IPS DF 19.7 (cell line): ENCODE measurements at regions not wholly inside any gene's neighbourhood (a gene's known extent, or its start where the extent isn't known, plus 50 kb on each side); places are given as distances from the start of the nearest gene placed in this dataset.
"Not testable (repeated sequence)": the region's sequence is repeated elsewhere in the genome, so short reads cannot be mapped to it uniquely, and the experiment has no call there.

ENCODE experiments used
- DNase-seq: peaks from one replicate; pipeline ENCODE4 v3.0.0-alpha.2; 2013; ENCODE audit warnings: low read depth, low spot score

DNA sequence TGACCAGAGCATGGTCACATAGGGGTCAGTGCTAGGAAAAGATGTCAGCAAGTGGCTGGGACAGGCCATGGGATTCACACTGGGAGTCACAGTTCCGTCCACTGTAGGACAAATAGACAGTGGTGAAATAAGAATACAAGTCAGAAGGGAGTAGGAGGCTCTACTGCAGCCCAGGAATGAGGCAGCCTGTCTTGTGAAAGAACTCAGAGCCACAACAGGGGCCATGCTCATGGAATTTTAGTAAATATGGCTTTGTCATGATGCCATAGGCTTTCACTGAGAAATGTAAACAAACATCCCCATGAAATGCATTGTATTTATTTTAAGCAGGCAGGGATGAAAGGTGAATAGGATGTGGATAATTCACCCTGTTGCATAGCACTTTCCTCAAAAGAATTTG lies 504.3 kb downstream of the SOX11 start:
- DNase-seq, result no peak

DNA sequence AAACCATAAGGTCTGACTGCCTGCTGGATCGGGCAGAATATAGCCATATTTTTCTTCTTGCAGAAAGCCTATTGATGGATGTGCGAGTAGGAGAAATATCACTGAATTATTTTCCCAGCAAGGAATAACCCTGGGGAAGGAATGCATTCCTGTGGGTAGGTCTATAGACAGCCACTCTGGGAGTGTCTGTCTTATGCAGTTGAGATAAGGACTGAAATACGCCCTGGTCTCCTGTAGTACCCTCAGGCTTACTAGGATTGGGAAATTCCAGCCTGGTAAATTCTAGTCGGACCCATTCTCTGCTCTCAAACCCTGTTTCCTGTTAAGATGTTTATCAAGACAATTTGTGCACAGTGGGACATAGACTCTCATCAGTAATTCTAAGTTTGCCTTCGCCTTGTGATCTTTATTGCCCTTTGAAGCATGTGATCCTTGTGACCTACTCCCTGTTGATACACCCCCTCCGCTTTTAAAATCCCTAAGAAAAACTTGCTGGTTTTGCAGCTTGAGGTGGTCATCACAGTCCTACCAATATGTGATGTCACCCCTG lies 506.3 kb downstream of the SOX11 start:
- DNase-seq, result not testable (repeated sequence)

DNA sequence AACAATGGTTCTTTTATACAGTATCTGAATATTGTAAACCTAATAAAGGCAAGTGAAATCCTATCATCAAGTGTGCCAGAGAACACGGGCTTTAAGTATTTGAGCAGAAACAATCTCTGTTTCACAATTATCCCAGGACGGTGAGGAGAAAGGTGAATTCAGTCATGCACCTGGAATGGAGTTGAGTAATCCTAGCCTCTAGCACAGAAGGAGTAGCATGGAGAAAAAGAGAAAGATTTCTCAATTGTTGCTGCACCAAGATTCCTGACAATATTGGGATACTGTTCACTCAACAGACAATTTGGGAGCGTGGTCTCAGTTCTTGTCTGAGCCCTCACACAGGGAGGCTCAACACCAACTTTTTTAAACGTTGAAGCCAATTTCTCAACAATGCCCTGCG lies 510.6 kb downstream of the SOX11 start:
- DNase-seq, result no peak

DNA sequence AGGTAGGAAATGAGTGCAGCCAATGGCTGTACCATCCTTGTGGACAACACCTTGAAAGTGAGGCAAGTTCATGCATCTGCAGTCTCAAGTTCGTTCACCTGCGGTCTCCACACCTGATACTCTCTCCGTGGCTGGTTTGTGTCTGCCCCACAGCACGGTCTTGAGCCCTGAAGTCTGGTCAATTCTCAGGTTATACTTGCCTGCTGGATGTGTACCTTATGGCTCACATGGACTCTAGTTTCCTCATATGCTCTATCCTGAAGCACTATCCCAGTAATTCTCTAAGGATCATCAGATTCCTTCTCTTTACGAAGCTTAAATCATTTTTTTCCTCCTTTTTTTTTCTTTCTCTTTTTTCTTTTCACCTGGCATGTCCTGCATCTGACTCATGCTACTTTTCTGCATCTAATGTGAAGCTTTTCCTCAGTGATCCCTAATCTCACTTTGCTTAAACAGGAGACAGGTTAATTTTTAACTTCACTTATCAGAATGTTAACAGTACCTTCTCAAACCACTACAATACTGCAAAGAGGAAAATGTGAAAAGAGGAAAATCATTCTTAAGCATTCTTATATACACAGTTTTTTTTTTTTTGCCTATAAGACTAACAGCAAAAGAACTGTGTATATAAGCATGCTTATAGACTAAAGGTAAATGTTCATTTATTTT lies 511.2 kb downstream of the SOX11 start:
- DNase-seq, result no peak

DNA sequence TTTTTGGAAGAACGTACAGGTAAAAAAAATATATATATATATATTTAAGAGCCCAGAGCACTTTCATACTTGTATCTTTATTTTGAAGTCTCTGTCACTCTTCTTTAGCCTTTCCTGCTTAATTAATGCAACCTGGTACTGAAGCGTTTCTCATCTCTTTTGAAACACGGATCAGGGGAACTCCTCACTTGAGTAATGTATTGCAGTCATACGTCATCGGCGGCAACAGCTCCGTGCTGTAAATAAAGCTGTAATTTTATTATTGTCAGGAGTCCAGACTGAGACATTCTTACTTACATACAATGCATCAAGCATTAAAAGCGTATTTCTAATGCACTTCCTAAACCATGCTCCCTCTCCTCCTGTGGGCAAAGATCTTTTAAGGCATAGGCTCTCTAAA lies 514.7 kb downstream of the SOX11 start:
- no peak for DNase-seq

DNA sequence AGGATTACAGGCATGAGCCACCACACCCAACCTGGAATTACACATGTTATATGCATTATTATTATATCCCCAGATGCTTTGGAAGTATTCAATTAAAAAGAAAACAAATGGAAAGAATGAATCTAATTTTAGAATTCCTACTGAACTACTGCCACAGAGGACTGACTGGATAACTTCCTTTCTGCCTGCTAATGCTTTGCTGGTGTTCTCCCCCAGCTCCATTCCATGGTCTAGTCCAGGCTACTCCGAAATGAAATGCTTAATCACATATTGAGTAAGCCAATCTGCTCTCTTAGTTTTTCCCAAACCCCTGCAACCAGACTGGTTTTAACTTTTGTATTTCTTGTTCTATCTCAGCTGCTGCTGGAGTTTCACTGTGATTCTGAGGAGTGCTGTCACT lies 519.1 kb downstream of the SOX11 start:
- DNase-seq, result no peak

DNA sequence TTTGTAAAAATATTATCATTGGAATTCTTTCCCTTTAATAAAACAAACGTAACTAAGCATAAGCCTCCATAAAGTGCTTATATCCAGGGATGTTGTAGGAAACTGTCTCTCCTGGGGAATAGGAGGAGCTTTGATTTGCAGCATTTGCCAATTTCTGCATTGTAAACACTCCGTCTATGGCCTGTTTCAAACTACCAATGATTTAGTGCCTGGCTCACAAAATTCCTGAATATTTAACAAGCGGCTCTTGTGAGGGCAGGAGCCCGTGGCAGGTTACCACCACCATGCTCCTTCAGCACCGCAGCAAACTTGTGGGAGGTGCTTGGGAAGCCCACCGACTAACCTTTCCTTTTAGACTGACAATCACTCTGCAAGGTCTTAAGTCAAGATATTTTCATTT lies 520.3 kb downstream of the SOX11 start:
- no peak for DNase-seq

DNA sequence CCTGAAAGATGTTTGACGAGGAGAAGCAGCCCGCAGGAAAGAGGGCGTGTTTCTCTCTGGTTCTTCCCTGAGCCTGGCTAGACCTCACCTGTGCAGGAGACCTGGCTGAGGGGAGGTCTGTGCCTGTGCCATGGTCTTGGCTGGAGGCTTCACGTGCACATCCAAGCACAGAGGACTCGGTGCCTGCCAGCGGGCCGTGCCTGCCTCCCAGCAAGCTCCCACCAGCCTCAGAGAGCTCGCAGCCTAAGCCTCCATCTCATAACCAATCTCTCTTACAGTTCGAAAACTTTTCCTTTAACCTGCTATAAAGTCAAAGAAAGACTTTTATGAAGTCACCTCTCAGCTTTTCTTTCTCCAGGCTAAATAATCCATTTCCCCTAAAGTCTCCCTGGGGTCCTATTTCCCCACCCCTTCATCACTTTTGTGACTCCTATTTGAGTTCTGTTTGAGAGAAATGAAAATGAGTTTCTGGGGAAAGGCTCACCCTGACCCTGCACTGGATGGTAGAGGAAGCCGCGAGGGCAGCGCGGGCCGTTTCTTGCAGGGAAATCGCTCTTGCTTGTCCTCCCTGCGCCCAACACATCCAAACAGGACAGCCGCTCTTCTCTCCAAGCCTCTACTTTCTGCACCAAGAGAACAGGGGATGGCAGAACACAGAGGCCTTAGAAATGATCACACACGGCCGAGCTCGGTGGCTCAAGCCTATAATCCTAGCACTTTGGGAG lies 521.0 kb downstream of the SOX11 start:
- no peak for DNase-seq

DNA sequence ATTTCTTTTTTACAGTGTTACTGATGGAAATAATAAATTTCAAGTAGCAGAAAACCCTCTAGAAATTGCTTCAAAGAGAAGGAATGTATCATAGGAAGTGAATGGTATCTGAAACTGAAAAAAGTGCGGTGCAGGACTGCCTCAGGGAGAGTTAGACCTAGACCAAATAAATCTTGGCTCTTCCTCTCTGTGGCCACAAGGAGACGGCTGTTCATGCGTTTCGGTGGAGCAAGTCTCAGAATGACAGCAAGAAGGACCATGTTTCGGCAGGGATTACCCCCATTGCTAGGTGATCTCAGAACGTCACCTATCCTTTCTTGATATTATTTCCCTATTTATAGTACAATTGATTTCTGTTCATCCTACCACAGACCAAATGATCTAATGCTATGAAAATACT lies 522.3 kb downstream of the SOX11 start:
- DNase-seq, result peak; percentile 1

DNA sequence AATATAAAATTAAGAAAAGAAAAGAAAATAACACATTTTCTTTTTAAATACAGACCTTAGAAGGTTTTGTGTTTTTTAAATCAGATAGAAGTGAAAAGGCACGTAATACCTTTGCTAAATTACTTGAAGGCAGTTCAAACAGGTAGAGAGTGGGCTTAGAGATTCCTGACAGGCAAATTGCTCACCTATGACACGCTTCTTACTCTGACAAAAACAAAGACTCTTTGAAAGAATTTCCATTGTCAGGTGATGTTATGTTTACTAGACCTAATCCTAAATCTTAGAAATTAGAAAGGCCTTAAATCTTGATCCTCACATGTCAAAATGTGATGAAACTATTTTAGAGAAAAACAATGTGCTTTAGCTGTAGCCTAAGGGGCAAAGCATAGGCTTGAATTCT lies 522.9 kb downstream of the SOX11 start:
- no peak for DNase-seq

DNA sequence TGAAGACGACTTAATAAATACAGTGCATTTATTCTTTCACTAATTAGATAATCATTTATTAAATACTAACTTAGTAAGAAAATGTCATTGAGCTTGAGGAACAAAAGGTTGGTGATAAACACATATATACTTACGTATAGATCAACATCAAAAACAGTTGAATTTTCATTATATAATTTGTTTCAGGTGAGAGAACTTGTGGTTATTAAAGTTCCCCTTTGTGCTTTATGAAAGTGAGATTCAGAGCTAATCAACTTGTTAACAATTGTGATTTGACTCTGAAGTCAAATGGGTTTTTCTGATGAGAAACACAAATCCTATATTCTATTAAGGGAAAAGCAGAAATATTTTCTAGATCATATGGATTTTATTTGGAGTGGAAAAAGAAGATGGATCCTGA lies 524.0 kb downstream of the SOX11 start:
- DNase-seq, result no peak

DNA sequence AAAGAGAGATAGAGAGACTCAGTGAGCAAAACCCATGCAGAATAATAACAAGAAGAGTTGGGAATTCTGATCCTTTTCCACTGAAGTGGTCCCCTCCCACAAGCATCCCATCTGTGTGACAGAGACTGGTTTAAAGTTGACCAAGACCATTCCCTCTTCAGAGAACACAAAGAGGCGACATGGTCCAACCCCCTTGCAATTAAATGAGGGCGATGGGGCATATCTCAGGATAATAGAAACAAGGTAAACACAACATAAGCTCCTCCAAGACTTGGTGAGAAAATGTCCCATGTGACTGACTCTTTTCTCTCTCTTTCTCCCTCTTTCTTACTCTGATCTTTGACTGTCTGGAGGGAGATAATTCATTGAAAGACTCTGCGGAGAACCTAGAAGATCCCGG lies 526.7 kb downstream of the SOX11 start:
- no peak for DNase-seq

DNA sequence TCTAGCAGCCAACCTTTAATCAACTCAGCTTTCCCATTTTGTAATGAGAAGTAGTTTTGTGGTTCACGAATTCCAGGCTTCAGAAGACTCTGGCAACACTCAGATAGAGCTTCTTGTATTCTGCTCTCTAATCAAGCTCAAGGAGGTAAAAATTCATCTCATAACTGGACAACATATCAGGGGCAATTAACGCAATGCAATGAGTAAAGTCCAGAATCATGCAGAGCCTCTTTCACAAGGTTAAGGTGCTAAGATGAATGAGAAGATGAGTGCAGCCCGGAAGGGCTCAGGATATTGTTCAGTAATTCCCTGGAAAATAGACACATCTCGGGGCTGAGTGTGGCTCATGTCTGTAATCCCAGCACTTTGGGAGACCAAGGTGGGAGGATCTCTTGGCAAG lies 527.7 kb downstream of the SOX11 start:
- no peak for DNase-seq

DNA sequence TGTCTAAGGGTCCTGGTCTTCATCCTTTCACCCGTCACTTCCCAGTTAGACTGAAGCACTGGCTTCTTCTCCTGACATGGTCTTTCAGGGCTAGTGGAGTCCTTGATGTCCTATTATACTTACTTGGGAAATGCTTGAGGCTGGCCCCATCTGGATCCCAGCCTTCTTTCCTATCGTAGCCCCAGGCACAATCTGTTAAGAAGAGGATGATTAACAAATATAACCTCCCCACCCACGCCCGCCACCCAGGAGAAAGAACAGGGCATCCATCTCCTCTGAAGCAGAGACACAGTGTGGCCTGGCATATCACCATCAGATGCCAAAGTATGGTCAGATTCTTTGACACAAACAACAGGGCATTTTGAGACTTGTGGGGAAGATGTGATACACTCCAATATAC lies 530.1 kb downstream of the SOX11 start:
- DNase-seq, result no peak

DNA sequence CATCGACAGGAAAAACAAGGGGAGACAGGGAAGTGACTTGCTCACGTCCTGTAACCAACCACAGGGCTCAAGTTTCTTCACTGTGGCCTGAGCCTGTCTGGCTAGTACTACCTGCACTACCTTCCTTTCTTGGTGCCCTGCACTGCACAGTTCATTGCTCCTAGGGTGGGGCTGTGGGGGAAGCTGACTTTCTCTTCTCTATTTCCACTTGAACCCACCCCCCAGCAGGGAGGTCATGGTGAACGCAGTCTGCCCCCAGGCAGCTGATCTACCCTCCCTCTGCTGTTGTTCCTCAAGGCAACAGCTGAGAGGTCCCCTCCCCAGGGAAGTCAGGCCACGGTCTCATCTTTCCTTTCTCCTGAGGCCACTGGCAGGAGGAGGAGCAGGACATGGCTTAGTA lies 532.1 kb downstream of the SOX11 start:
- no peak for DNase-seq

DNA sequence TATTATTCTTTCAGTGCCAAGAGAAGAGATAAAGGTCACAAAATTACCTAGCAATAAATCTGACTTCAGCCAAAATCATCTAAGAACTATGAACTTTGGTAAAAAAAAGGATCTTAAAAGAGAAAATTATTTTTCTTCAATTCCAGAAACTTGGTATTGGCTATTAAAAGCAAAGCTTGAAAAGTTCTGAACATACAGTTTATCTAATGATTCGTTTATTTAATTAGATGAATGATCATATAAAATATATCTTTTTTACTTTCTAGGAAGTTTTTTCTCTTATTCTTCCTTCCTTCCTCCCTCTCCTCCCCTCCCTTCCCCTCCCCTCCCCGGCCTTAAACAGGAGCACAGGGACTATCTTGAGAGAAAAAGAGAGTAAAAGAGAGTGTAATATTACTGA lies 536.1 kb downstream of the SOX11 start:
- no peak for DNase-seq

DNA sequence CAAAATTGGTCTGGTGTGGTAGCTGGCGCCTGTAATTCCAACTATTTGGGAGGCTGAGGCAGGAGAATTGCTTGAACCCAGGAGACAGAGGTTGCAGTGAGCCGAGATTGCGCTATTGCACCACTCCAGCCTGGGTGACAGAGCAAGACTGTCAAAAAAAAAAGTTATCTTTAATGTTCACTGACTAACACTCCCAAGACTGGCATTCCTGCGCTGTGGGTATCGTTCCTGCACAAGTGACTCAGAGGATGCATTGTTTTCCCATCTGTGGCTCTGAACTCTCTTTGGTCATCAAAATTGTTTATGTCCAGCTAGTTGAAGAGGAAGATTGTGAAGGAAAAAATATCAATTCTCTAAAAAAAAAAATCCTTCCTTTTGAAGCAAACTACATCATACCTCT lies 539.0 kb downstream of the SOX11 start:
- DNase-seq, result no peak

DNA sequence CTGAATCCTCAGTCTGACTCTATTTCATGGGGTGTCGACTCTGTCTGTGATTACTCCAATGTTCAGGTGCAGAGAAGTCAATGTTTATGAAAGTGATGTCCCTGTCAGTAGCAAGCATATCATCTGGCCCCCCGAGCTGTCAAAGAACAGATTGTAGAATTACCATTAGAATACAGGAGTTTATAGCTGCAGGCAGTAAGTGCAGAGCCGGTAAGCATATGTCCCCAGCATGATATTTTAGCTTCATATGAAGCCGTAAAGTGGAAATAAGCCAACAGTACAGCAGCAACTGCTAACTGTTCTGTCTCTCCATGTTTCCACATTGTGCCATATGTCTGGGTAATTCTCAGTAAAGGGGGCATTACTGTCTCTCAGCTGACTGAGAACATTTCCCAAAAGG lies 541.8 kb downstream of the SOX11 start:
- no peak for DNase-seq

DNA sequence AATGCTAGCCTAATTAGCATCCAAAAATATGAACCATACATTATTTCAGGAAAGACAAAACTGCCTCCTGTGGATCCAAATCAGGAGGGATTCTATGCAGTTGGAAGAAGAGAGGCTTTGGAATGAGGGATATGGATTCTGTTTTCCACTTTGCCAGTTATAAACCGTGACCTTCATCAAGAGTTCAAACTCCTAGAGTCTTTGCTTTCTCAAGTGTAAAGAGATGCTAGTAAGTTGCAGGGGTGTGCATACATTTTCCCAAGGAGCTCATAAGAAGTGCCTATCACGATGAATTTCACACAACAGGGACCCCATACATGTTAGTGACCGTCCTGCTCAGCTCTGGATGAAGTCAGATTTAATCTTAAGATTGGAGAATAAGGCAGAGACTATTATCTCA lies 542.5 kb downstream of the SOX11 start:
- DNase-seq, result no peak

DNA sequence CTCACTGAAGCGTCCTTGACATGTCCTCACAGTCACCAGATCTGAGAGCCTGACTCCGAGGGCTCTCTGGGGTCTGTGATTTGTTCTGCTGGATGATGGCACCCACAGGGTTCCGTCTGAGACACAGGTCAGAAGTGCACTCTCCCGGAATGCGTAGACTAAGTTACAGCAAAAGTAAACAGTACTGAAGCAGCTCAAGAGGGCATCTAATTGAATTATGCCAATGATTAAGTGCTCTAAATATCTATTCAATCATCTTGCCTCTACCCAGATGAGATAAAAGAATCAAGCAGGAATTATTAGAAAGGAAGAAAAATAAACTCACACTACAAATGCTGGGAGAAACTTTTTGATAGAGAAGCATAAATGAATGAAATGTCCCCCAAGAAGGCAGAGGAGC lies 544.1 kb downstream of the SOX11 start:
- DNase-seq, result no peak

DNA sequence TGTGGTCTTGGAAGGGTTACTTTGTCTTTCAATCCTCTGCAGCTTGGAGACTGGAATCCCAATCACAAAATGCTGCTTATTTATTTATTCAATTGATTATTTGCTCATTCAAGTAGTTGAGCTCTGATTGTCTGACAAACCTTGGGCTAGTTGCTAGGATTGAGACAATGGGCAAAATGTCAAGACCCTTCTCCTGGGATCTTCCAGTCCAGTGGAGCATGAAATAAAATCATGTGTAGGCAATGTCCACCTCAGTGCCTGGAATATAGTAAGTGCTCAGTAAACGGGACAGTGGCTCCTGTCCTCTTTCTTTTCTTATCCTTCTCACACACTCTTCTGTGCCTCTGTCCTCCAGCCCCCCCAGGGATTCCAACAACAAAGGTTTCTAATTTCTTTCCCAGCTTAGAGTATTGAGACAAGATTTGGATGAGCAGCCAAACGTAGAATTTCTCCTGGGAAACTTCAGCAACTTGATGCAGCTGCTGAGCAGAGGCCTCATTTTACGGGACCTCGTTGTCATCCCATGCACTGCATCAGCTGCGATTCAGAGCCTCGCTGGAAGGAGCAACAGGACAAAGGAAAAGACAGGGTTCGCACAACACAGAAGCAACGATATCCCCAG lies 545.0 kb downstream of the SOX11 start:
- no peak for DNase-seq

DNA sequence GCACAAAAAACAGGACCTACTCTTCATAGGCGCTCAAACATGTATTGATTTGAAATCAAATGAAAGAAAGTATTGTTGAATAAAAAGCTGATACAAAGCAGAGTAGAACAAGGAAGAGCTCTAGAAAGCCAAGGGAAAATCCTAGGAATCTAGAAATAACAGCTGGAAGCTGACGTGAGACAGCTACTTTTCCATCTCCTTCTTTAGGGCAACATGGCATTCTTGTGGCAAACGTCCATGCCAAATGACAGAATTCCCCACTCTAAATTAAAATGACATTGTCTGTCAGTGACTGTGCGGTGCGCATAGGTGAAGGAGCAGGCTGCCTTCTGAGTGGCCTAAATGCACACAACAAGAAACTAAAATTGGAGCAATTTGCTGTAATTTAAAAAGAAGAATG lies 557.4 kb downstream of the SOX11 start:
- DNase-seq, result no peak

DNA sequence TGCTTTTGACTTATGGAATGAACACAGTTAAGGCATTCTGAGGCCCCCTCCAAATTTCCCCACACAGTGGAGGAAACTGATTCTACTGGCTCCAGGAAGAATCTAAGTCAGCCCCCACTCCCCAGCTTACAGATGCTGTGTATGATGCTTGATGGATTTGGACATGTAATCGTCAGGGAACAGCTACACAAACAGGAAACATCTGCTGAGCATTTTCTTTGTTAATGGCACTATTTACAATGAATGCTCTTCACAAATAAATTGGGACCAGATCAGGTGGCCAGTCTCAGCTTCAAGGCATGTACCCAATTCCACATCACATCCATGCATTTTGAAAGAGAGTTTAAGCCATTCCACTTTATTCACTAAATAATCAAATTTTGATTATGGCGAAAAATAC lies 562.3 kb downstream of the SOX11 start:
- no peak for DNase-seq
